KMS-11 (cell line): ENCODE measurements at regions not wholly inside any gene's neighbourhood (a gene's known extent, or its start where the extent isn't known, plus 50 kb on each side); places are given as distances from the start of the nearest gene placed in this dataset.

ENCODE experiments used
- H2AFZ ChIP-seq: fragments of 200-600 bp; sonication (generic); 2 replicates; pipeline ENCODE4 v1.6.1; 2016; ENCODE audit warnings: antibody characterized with exemption, mixed run types, low read depth
- H3K27ac ChIP-seq: fragments of 200-600 bp; sonication (generic); 2 replicates; pipeline ENCODE4 v1.6.1; 2016; ENCODE audit warnings: mild to moderate bottlenecking, mixed run types
- H3K27me3 ChIP-seq: fragments of 200-600 bp; sonication (generic); 2 replicates; pipeline ENCODE4 v1.6.1; 2017; ENCODE audit warnings: mild to moderate bottlenecking, low read depth, mixed run types, moderate library complexity; ENCODE audit not compliant: insufficient read depth
- H3K36me3 ChIP-seq: fragments of 200-600 bp; sonication (generic); 2 replicates; pipeline ENCODE4 v1.6.1; 2017; ENCODE audit warnings: mild to moderate bottlenecking, mixed run types; ENCODE audit not compliant: insufficient read depth
- H3K4me1 ChIP-seq: fragments of 200-600 bp; sonication (generic); 2 replicates; pipeline ENCODE4 v1.6.1; 2016; ENCODE audit warnings: mild to moderate bottlenecking, low read depth, mixed run types; ENCODE audit not compliant: poor library complexity, severe bottlenecking
- H3K4me2 ChIP-seq: fragments of 200-600 bp; sonication (generic); 2 replicates; pipeline ENCODE4 v1.7.0; 2016; ENCODE audit warnings: mild to moderate bottlenecking, mixed run types
- H3K4me3 ChIP-seq: fragments of 200-600 bp; sonication (generic); IDR thresholded peaks from 2 replicates; pipeline ENCODE4 v1.6.1; 2017; ENCODE audit warnings: low read depth, low read length, mixed read lengths; ENCODE audit not compliant: insufficient read depth
- H3K79me2 ChIP-seq: fragments of 200-600 bp; sonication (generic); 2 replicates; pipeline ENCODE4 v1.6.1; 2016; ENCODE audit warnings: low read depth, mixed run types; ENCODE audit not compliant: insufficient read depth
- H3K9ac ChIP-seq: fragments of 200-600 bp; sonication (generic); 2 replicates; pipeline ENCODE4 v1.6.1; 2016; ENCODE audit warnings: mild to moderate bottlenecking, mixed run types
- H4K20me1 ChIP-seq: fragments of 200-600 bp; sonication (generic); 2 replicates; pipeline ENCODE4 v1.6.1; 2016; ENCODE audit warnings: mild to moderate bottlenecking, mixed run types; ENCODE audit not compliant: insufficient read depth
- TF ChIP-seq, protein P1 (sequence below): fragments of 200-600 bp; sonication (generic); conservative IDR thresholded peaks from 2 replicates; pipeline ENCODE4 v1.6.1; 2017; ENCODE audit warnings: low read depth, mild to moderate bottlenecking, antibody characterized with exemption, low read length, moderate library complexity, mixed read lengths

DNA sequence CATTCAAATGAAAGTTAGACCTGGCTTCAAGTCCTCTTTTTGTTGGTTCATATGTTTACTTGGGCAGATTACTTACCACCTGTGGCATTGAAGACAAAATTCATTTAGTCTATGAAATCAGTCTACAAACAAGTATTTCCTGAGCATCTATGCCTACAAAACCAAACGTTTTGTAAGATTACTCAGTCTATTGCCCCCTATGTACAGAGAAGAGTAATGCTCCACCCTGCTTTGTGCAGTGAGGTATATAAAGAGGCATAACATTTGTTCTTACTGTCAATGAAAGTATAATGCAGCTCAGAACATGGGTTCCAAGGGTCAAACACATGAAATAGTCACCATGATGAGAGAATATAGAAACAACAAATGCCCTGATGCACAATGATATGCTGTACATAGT is 580.7 kb downstream of the KIF4B start:
- Histone ChIP-seq H2AFZ (no peak overlapping the region), H3K4me1 (no peaks in the 10 kb centered on the region), H3K9ac (no peak overlapping the region), H3K4me2 (no peak overlapping the region), H3K79me2 (no peaks in the 10 kb centered on the region), H4K20me1 (no peaks in the 10 kb centered on the region), H3K27me3 (no peaks in the 10 kb centered on the region), H3K4me3 (no peak overlapping the region), H3K27ac (no peak overlapping the region), H3K36me3 (no peaks in the 10 kb centered on the region)
- TF ChIP-seq, protein P1, sequence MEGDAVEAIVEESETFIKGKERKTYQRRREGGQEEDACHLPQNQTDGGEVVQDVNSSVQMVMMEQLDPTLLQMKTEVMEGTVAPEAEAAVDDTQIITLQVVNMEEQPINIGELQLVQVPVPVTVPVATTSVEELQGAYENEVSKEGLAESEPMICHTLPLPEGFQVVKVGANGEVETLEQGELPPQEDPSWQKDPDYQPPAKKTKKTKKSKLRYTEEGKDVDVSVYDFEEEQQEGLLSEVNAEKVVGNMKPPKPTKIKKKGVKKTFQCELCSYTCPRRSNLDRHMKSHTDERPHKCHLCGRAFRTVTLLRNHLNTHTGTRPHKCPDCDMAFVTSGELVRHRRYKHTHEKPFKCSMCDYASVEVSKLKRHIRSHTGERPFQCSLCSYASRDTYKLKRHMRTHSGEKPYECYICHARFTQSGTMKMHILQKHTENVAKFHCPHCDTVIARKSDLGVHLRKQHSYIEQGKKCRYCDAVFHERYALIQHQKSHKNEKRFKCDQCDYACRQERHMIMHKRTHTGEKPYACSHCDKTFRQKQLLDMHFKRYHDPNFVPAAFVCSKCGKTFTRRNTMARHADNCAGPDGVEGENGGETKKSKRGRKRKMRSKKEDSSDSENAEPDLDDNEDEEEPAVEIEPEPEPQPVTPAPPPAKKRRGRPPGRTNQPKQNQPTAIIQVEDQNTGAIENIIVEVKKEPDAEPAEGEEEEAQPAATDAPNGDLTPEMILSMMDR, result 0 out of 2 replicates have a peak, but pooled peaks have one; percentile 18

DNA sequence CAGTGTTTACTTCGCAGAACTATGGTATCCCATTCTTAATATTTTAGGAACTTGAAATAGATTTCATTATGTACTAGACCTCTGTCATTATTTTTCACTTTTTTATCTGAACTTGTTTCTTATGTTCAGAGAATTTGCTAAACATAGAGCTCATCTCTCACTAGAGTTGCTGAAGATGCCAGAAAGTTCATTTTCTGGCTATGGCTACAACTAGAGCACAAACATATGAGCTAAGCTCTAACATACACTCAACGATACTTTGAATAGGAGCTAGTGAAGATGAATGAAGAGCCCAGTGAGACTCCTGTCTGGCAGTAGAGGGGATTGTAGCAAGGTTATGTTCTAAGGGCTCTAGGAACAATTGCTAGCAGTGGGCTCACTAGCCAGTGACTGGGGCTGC is 582.2 kb downstream of the KIF4B start:
- no peaks in the 10 kb centered on the region for H3K36me3 ChIP-seq
- TF ChIP-seq, protein P1, result no peak

DNA sequence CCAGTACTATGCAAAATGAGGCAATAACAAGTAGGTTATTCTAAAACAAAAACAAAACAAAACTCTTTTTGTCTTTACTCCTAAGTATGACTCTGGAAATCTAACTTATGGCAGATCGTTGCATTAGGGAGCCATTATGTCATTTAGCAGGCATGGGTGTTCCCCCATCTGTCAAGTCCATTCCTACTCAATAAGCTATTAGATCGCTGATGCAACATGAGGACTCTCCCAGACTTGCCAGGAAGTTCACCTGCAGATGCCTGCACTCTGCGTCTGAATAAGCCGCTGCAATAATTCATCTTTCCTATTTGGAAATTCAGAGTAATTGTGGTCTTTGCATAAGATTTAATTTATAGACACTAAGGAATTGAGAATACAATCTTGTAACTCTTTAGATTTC is 585.0 kb downstream of the KIF4B start:
- no peaks in the 10 kb centered on the region for H3K79me2 ChIP-seq
- no peaks in the 10 kb centered on the region for H3K4me1 ChIP-seq
- no peak overlapping the region for H2AFZ ChIP-seq
- no peaks in the 10 kb centered on the region for H4K20me1 ChIP-seq
- H3K4me2 ChIP-seq, result no peak overlapping the region
- no peak overlapping the region for H3K27ac ChIP-seq
- H3K36me3 ChIP-seq, result no peaks in the 10 kb centered on the region
- H3K27me3 ChIP-seq, result no peaks in the 10 kb centered on the region
- H3K4me3 ChIP-seq, result no peak overlapping the region
- TF ChIP-seq, protein P1, result no peak
- no peak overlapping the region for H3K9ac ChIP-seq

More for the DNA sequence above, 582.2 kb downstream of the KIF4B start:
- Histone ChIP-seq H3K4me1 (no peaks in the 10 kb centered on the region), H2AFZ (no peak overlapping the region), H3K9ac (no peak overlapping the region), H3K79me2 (no peaks in the 10 kb centered on the region), H4K20me1 (no peaks in the 10 kb centered on the region), H3K27me3 (no peaks in the 10 kb centered on the region), H3K27ac (no peak overlapping the region), H3K4me2 (no peak overlapping the region), H3K4me3 (no peak overlapping the region)

DNA sequence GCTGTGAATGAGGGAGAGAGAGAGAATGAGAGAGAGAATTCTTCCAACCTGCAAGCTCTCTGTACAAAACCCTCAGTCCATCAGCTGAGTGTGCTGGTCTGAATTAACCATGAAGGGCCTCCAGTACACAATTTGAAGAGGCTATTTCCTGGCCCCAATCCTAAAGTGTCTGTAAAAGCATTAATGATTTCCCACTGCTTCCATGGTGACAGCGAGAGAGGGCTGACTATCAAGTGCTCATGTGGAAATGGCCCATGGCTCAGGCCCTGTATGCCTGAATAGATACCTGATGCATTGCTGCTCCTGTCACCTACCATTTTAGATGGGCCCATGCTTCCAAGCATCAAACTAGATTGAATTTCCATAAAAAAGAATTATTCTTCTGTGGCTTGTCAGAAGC is 592.4 kb downstream of the KIF4B start:
- no peak overlapping the region for H3K27ac ChIP-seq
- no peaks in the 10 kb centered on the region for H3K27me3 ChIP-seq
- no peak overlapping the region for H3K4me2 ChIP-seq
- TF ChIP-seq, protein P1, result no peak
- H3K36me3 ChIP-seq, result no peaks in the 10 kb centered on the region
- no peak overlapping the region for H2AFZ ChIP-seq
- no peak overlapping the region for H3K4me3 ChIP-seq
- no peaks in the 10 kb centered on the region for H3K4me1 ChIP-seq
- no peaks in the 10 kb centered on the region for H3K79me2 ChIP-seq
- no peak overlapping the region for H3K9ac ChIP-seq
- H4K20me1 ChIP-seq, result no peaks in the 10 kb centered on the region
